ES-I3 (cell line): ENCODE measurements at regions not wholly inside any gene's neighbourhood (a gene's known extent, or its start where the extent isn't known, plus 50 kb on each side); places are given as distances from the start of the nearest gene placed in this dataset.

Experiments
- H3K36me3 ChIP-seq: 2 replicates; pipeline ENCODE4 v1.6.1; 2013; ENCODE audit warnings: mild to moderate bottlenecking, low read length, control low read depth, moderate library complexity; ENCODE audit not compliant: insufficient read depth
- H3K4me1 ChIP-seq: 2 replicates; pipeline ENCODE4 v1.6.1; 2013; ENCODE audit warnings: mild to moderate bottlenecking, control low read depth, low read length; ENCODE audit not compliant: insufficient read depth
- H3K9ac ChIP-seq: 2 replicates; pipeline ENCODE4 v1.6.1; 2013; ENCODE audit warnings: low read depth, mild to moderate bottlenecking, low read length, moderate library complexity
- H3K9me3 ChIP-seq: 2 replicates; pipeline ENCODE4 v1.6.1; 2013; ENCODE audit warnings: mild to moderate bottlenecking, low read length, moderate library complexity; ENCODE audit not compliant: control insufficient read depth, insufficient read depth

DNA sequence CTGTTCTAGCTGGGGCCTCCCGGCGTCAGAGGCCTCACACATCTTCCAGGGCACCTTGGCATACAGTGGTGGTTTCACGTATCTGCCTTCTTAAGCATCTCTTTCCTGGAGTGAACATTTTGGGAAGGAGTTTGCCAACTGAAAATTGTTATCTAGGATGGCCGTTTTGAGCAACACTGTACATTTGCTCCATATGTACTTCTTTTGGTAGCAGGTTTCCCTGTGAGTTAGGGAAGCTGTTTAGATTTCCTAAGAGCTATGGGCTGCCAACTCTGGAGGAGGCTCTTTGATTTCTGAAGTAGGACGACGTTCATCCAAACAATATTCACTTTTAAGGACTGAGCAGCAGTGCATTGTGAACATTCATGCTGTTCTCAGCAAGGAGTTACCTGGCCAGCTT lies 665.9 kb downstream of the SQOR start:
- Histone ChIP-seq H3K9me3 (no peaks in the 10 kb centered on the region), H3K9ac (no peak overlapping the region), H3K4me1 (peaks cover 18% of the 10 kb centered on the region; the same call in 1 of the 2 replicates), H3K36me3 (no peaks in the 10 kb centered on the region)

DNA sequence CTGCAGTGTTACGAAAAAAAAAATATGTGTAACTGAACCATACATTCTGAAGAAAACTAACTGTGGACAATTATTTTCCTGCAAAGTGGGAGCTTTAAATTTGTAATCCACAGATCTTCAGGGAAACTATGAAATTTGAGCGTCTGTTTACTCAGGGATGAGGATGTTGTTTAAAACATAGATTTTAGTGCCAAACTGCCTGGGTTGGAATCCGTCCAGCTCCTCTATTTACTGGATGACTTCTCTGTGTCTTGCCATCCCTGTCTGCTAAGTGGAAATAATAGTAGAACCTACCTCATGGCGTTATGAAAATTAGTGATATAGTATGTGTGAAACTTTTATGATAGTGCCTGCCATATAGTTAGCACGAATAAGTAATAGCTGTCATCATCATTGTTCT lies 666.5 kb downstream of the SQOR start:
- Histone ChIP-seq H3K9me3 (no peaks in the 10 kb centered on the region), H3K9ac (no peak overlapping the region), H3K36me3 (no peaks in the 10 kb centered on the region), H3K4me1 (peaks cover 18% of the 10 kb centered on the region; the same call in 1 of the 2 replicates)

GRCh38 chr15:46301826-46302225 lies 667.0 kb downstream of the SQOR start:
- Histone ChIP-seq H3K9ac (no peak overlapping the region), H3K36me3 (no peaks in the 10 kb centered on the region), H3K9me3 (no peaks in the 10 kb centered on the region), H3K4me1 (peaks cover 17% of the 10 kb centered on the region; the same call in 1 of the 2 replicates)

DNA sequence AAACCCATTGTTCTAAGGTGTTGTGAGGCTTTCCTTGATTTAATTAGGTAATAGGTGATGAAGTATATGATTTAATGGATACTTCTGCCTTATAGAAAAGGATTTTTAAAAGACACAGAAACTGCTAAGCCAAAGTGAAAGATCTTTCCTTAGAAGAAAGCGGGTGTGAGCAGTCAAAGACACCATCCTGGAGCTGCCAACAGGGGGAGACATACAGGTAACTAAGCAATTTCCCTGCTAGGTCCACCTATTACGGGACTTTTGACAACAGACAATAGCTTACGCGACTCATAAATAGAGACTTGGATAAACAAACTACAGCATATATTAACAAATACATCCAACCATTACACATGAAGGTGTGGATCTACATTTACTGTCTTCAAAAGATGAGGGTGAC lies 669.5 kb downstream of the SQOR start:
- no peaks in the 10 kb centered on the region for H3K4me1 ChIP-seq
- no peak overlapping the region for H3K9ac ChIP-seq
- H3K9me3 ChIP-seq = no peaks in the 10 kb centered on the region
- H3K36me3 ChIP-seq = no peaks in the 10 kb centered on the region

DNA sequence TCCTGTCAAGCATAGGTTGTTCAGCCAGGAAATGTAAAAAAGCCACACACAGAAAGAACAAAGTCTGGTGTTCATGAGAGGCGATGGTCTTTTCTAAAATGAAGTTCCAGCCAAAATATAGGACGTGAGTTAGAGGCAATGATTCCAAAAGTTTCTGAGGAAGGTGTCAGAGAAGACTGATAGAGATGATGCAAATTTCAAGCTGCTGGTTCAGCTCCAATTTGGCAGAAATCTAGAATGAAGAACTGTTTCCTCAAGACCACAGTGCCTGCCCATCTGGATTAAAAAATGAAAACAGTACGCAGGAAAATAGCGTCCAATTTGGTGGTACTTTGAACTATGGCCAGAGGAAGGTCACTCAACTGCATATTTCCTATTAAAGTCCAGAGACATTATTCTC lies 672.9 kb downstream of the SQOR start:
- Histone ChIP-seq H3K9ac (no peak overlapping the region), H3K4me1 (no peaks in the 10 kb centered on the region), H3K36me3 (no peaks in the 10 kb centered on the region), H3K9me3 (no peaks in the 10 kb centered on the region)

DNA sequence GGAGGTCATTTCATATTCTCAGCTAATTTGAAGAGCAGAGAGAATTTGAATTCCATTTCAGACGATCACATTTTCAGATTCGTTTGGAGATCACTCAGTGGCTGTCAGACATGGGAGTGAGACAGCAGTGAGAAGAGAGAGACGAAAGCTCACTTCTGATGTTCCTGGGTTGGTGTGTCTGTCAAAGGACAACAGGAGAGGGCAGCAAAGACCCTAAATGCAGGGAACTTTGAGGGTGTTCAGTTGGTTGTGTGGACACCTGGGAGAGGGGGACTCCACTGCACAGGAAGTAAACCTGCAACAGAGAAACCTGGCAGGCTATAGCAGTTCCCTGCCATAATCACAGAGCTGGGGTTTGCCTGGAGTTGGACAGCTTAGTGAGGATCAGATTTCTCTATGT lies 675.1 kb downstream of the SQOR start:
- no peaks in the 10 kb centered on the region for H3K36me3 ChIP-seq
- H3K9me3 ChIP-seq = no peaks in the 10 kb centered on the region
- no peak overlapping the region for H3K9ac ChIP-seq
- H3K4me1 ChIP-seq = no peaks in the 10 kb centered on the region

DNA sequence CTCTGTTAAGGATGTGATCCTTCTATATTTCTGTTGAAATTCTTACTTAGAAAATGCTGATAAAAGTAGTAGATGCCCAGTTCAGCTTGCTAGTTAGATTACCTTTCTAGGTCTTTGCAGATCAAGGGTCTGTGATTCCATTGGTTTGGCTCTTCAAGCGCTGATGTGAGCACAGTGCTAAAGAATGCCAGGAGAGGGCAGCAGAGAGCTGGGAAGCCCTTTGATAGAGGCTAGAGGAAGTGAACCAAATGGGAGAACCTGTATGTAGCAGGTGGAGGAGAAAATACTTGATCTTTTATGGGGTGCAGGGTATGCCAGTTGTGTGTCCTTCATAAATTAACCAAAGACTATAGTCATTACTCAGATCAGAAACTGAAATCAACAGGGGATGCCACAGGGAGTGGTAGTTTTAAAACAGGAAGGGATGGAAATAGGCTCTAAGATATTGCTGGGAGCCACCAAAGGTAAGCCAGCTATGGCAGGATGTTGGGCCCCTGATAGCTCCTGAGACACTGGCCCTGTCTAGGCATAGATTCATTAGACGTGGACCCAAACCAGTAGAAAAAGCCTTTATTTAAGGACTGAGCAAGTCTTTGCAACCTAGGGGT lies 677.4 kb downstream of the SQOR start:
- H3K9ac ChIP-seq = no peak overlapping the region
- H3K4me1 ChIP-seq = peaks cover 3% of the 10 kb centered on the region; the same call in 1 of the 2 replicates
- H3K36me3 ChIP-seq = no peaks in the 10 kb centered on the region
- no peaks in the 10 kb centered on the region for H3K9me3 ChIP-seq

GRCh38 chr15:46315434-46315833 lies 680.6 kb downstream of the SQOR start:
- Histone ChIP-seq H3K4me1 (peaks cover 13% of the 10 kb centered on the region), H3K9ac (no peak overlapping the region), H3K9me3 (no peaks in the 10 kb centered on the region), H3K36me3 (no peaks in the 10 kb centered on the region)

DNA sequence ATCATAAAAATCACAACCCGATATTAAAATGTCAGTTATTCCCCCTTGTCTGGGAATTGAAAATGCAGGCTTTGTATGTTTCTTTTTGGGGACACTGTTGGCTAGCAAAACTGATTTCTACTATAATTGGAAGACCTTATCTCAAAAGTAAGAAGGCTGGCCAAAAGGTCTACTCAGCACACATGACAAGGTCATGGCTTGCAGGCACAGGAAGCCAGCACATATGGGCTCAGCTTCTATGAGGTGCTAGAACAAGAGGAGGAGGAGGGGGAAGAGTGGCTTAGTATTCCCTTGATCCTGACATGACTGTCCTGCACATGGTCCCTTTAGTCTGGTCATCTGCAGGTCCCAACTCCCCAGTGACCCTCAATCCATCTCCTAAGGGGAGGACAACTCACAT lies 681.2 kb downstream of the SQOR start:
- Histone ChIP-seq H3K9me3 (no peaks in the 10 kb centered on the region), H3K4me1 (peaks cover 14% of the 10 kb centered on the region), H3K36me3 (no peaks in the 10 kb centered on the region), H3K9ac (no peak overlapping the region)

GRCh38 chr15:46317029-46317428 lies 682.2 kb downstream of the SQOR start:
- Histone ChIP-seq H3K9me3 (no peaks in the 10 kb centered on the region), H3K4me1 (peaks cover 17% of the 10 kb centered on the region), H3K36me3 (no peaks in the 10 kb centered on the region), H3K9ac (no peak overlapping the region)

- Histone ChIP-seq H3K9me3 (no peaks in the 10 kb centered on the region), H3K9ac (no peak overlapping the region), H3K36me3 (no peaks in the 10 kb centered on the region), H3K4me1 (peaks cover 12% of the 10 kb centered on the region)
Observed at GRCh38 chr15:46322753-46323152, 687.9 kb downstream of the SQOR start.

- H3K9me3 ChIP-seq = no peaks in the 10 kb centered on the region
- H3K4me1 ChIP-seq = peaks cover 2% of the 10 kb centered on the region; the same call in 1 of the 2 replicates
- H3K36me3 ChIP-seq = no peaks in the 10 kb centered on the region
- no peak overlapping the region for H3K9ac ChIP-seq
Observed at GRCh38 chr15:46326173-46326572, 691.3 kb downstream of the SQOR start.

GRCh38 chr15:46328821-46329220 lies 694.0 kb downstream of the SQOR start:
- H3K9me3 ChIP-seq = no peaks in the 10 kb centered on the region
- no peaks in the 10 kb centered on the region for H3K4me1 ChIP-seq
- H3K36me3 ChIP-seq = no peaks in the 10 kb centered on the region
- no peak overlapping the region for H3K9ac ChIP-seq

- Histone ChIP-seq H3K36me3 (no peaks in the 10 kb centered on the region), H3K9ac (no peak overlapping the region), H3K4me1 (no peaks in the 10 kb centered on the region), H3K9me3 (no peaks in the 10 kb centered on the region)
Observed at GRCh38 chr15:46329876-46330275, 695.0 kb downstream of the SQOR start.

GRCh38 chr15:46331546-46331945 lies 696.7 kb downstream of the SQOR start:
- Histone ChIP-seq H3K9me3 (no peaks in the 10 kb centered on the region), H3K9ac (no peak overlapping the region), H3K36me3 (no peaks in the 10 kb centered on the region), H3K4me1 (no peaks in the 10 kb centered on the region)
